ENCODE measurements at regions not wholly inside any gene's neighbourhood (a gene's known extent, or its start where the extent isn't known, plus 50 kb on each side); places are given as distances from the start of the nearest gene placed in this dataset.

- no peak for FAIRE-seq
These were observed 264.5 kb upstream of the CAMK1G start for GRCh38 chr1:209319057-209319432.

GRCh38 chr1:209319549-209319948 is 264.0 kb upstream of the CAMK1G start:
- no peak for FAIRE-seq

GRCh38 chr1:209323743-209324142 is 259.8 kb upstream of the CAMK1G start:
- no peak for FAIRE-seq

- FAIRE-seq = no peak
These were observed 258.3 kb upstream of the CAMK1G start for GRCh38 chr1:209324901-209325871.

GRCh38 chr1:209326076-209326475 is 257.4 kb upstream of the CAMK1G start:
- no peak for FAIRE-seq

- FAIRE-seq = no peak
These were observed 256.7 kb upstream of the CAMK1G start for GRCh38 chr1:209326831-209327230.

- FAIRE-seq = no peak
These were observed 255.3 kb upstream of the CAMK1G start for GRCh38 chr1:209328196-209328595.

GRCh38 chr1:209335178-209335577 is 248.3 kb upstream of the CAMK1G start:
- FAIRE-seq = no peak

GRCh38 chr1:209341146-209341545 is 242.4 kb upstream of the CAMK1G start:
- no peak for FAIRE-seq

GRCh38 chr1:209341673-209342420 is 241.7 kb upstream of the CAMK1G start:
- no peak for FAIRE-seq

GRCh38 chr1:209342441-209343175 is 240.9 kb upstream of the CAMK1G start:
- FAIRE-seq = no peak

- FAIRE-seq = no peak
These were observed 240.0 kb upstream of the CAMK1G start for GRCh38 chr1:209343511-209343910.

- FAIRE-seq = no peak
These were observed 239.4 kb upstream of the CAMK1G start for GRCh38 chr1:209344156-209344555.

GRCh38 chr1:209349363-209350308 is 233.9 kb upstream of the CAMK1G start:
- no peak for FAIRE-seq

GRCh38 chr1:209353053-209353452 is 230.5 kb upstream of the CAMK1G start:
- FAIRE-seq = no peak

GRCh38 chr1:209354111-209354839 is 229.2 kb upstream of the CAMK1G start:
- no peak for FAIRE-seq

GRCh38 chr1:209354840-209355165 is 228.7 kb upstream of the CAMK1G start:
- FAIRE-seq = no peak

- no peak for FAIRE-seq
These were observed 228.1 kb upstream of the CAMK1G start for GRCh38 chr1:209355415-209355814.

GRCh38 chr1:209356976-209357377 is 226.5 kb upstream of the CAMK1G start:
- FAIRE-seq = no peak

GRCh38 chr1:209363112-209363511 is 220.4 kb upstream of the CAMK1G start:
- no peak for FAIRE-seq

- FAIRE-seq = no peak
These were observed 218.8 kb upstream of the CAMK1G start for GRCh38 chr1:209364716-209365115.
